Right cardiac atrium (tissue), 5 donors: ENCODE measurements at regions not wholly inside any gene's neighbourhood (a gene's known extent, or its start where the extent isn't known, plus 50 kb on each side); places are given as distances from the start of the nearest gene placed in this dataset.
A peak's percentile ranks its signal among the peaks of the same experiment; 100 is the strongest.

ENCODE experiments used
- ATAC-seq, 2 donors: fragments of 200-7000 bp; cut with Tn5 transposase; one replicate each; pipeline versions ENCODE4 v1.8.0 to v1.9.1; 2020; ENCODE audit warnings: moderate library complexity in 2 of 2, mild to moderate bottlenecking in 1 of 2
- DNase-seq, 3 donors: peaks; one replicate each; pipeline ENCODE4 v3.0.0-alpha.2; 2020
- H3K27ac ChIP-seq: one replicate; pipeline ENCODE4 v1.5.1; 2013; ENCODE audit warnings: mild to moderate bottlenecking, low read length, control low read depth, moderate library complexity
- H3K27me3 ChIP-seq: one replicate; pipeline ENCODE4 v1.6.1; 2013; ENCODE audit not compliant: control insufficient read depth, insufficient read depth
- H3K4me1 ChIP-seq: one replicate; pipeline ENCODE4 v1.6.1; 2013; ENCODE audit warnings: low read length; ENCODE audit not compliant: control insufficient read depth, insufficient read depth
- H3K4me3 ChIP-seq: one replicate; pipeline ENCODE4 v1.5.1; 2013; ENCODE audit warnings: low read length, control low read depth
- H3K9me3 ChIP-seq: one replicate; pipeline ENCODE4 v1.6.1; 2013; ENCODE audit warnings: low read length; ENCODE audit not compliant: control insufficient read depth
- WGBS: extraction: QIAGEN DNeasy Blood & Tissue Kit; methylation state at CpG from one replicate; pipeline ENCODE4 v1.1.7; 2013; 5-methylcytosine and 5-hydroxymethylcytosine counted together
- intact Hi-C, 4 donors: fragments of 100-400 bp; cut with DNase I; formaldehyde crosslinking; loops; one replicate each; pipeline versions ENCODE4 v1.11.0 to v1.14.0; 2022 to 2023
- donor health status: healthy with polysubstance abuse.
- donor health status: DM: no; HTN: yes; CAD: no.
- donor health status: DM: no; HTN: no; CAD: no.
- donor health status: DM: no; HTN: yes; CAD: no; lungs with severe emphysema.
- donor health status: DM: yes; HTN: yes; CAD: no.

GRCh38 chr6:44655412-44656342, 268.2 kb downstream of the CDC5L start:
- no peaks in the 10 kb centered on the region for H3K9me3 ChIP-seq
- intact Hi-C loops, result loop anchor here in 3 of 4 donors (2.0 to 10.0 kb wide), 7 partner anchors 759 to 1269 kb away; no protein-coding TSS in a partner anchor
- H3K4me3 ChIP-seq, result no peak overlapping the region
- peak; percentile 78 to 90 (median 89) for DNase-seq
- ATAC-seq, result peak; percentile 75 to 85
- H3K27ac ChIP-seq, result no peak overlapping the region
- H3K27me3 ChIP-seq, result no peaks in the 10 kb centered on the region
- no peaks in the 10 kb centered on the region for H3K4me1 ChIP-seq
- 28% methylated on average over 26 of the region's 26 CpGs for WGBS

GRCh38 chr6:44656691-44657090, 269.2 kb downstream of the CDC5L start:
- intact Hi-C loops, result loop anchor here in 3 of 4 donors (2.0 to 10.0 kb wide), 7 partner anchors 758 to 1268 kb away; no protein-coding TSS in a partner anchor
- WGBS, result 90% methylated on average over 6 of the region's 6 CpGs
- H3K27me3 ChIP-seq, result no peaks in the 10 kb centered on the region

GRCh38 chr6:44657206-44657819, 269.8 kb downstream of the CDC5L start:
- H3K4me3 ChIP-seq, result no peak overlapping the region
- ATAC-seq (no peak), DNase-seq (no peak)
- H3K4me1 ChIP-seq, result no peaks in the 10 kb centered on the region
- H3K27ac ChIP-seq, result no peak overlapping the region
- intact Hi-C loops, result loop anchor here in 3 of 4 donors (2.0 to 10.0 kb wide), 7 partner anchors 757 to 1267 kb away; no protein-coding TSS in a partner anchor
- H3K27me3 ChIP-seq, result no peaks in the 10 kb centered on the region
- 76% methylated on average over 10 of the region's 10 CpGs for WGBS
- no peaks in the 10 kb centered on the region for H3K9me3 ChIP-seq

More at GRCh38 chr6:44656691-44657090, 269.2 kb downstream of the CDC5L start:
- no peaks in the 10 kb centered on the region for H3K4me1 ChIP-seq
- H3K27ac ChIP-seq, result no peak overlapping the region
- ATAC-seq (no peak), DNase-seq (no peak)
- H3K9me3 ChIP-seq, result no peaks in the 10 kb centered on the region
- no peak overlapping the region for H3K4me3 ChIP-seq

- no peak for DNase-seq
- no peaks in the 10 kb centered on the region for H3K9me3 ChIP-seq
- intact Hi-C loops, result loop anchor here in 3 of 4 donors (5.0 to 10.0 kb wide), 6 partner anchors 756 to 1266 kb away; no protein-coding TSS in a partner anchor
- H3K27ac ChIP-seq, result no peak overlapping the region
- no peaks in the 10 kb centered on the region for H3K4me1 ChIP-seq
- H3K4me3 ChIP-seq, result no peak overlapping the region
- no peaks in the 10 kb centered on the region for H3K27me3 ChIP-seq
- no peak for ATAC-seq
Measured at GRCh38 chr6:44658571-44658970, 271.1 kb downstream of the CDC5L start.

GRCh38 chr6:44659726-44660125, 272.2 kb downstream of the CDC5L start:
- DNase-seq, result no peak
- no peak for ATAC-seq
- Histone ChIP-seq H3K27ac (no peak overlapping the region), H3K27me3 (no peaks in the 10 kb centered on the region), H3K4me3 (no peak overlapping the region), H3K4me1 (no peaks in the 10 kb centered on the region), H3K9me3 (no peaks in the 10 kb centered on the region)
- intact Hi-C loops, result loop anchor here in 3 of 4 donors (5.0 to 10.0 kb wide), 6 partner anchors 755 to 1265 kb away; no protein-coding TSS in a partner anchor
- WGBS, result 92% methylated on average over 5 of the region's 5 CpGs

GRCh38 chr6:44660561-44661220, 273.2 kb downstream of the CDC5L start:
- Histone ChIP-seq H3K4me1 (no peaks in the 10 kb centered on the region), H3K27me3 (no peaks in the 10 kb centered on the region), H3K9me3 (no peaks in the 10 kb centered on the region), H3K4me3 (no peak overlapping the region), H3K27ac (no peak overlapping the region)
- 90% methylated on average over 9 of the region's 9 CpGs for WGBS
- ATAC-seq (no peak), DNase-seq (no peak)
- intact Hi-C loops, result no loop called here

GRCh38 chr6:44661221-44662008, 273.9 kb downstream of the CDC5L start:
- WGBS, result 90% methylated on average over 7 of the region's 7 CpGs
- ATAC-seq (no peak), DNase-seq (no peak)
- Histone ChIP-seq H3K27me3 (no peaks in the 10 kb centered on the region), H3K4me1 (no peaks in the 10 kb centered on the region), H3K9me3 (no peaks in the 10 kb centered on the region), H3K4me3 (no peak overlapping the region), H3K27ac (no peak overlapping the region)
- intact Hi-C loops, result no loop called here

GRCh38 chr6:44662461-44663121, 275.1 kb downstream of the CDC5L start:
- Histone ChIP-seq H3K4me3 (no peak overlapping the region), H3K27ac (no peak overlapping the region), H3K27me3 (no peaks in the 10 kb centered on the region), H3K9me3 (no peaks in the 10 kb centered on the region), H3K4me1 (no peaks in the 10 kb centered on the region)
- WGBS, result 52% methylated on average over 13 of the region's 13 CpGs
- intact Hi-C loops, result no loop called here
- ATAC-seq, result no peak
- no peak for DNase-seq

- intact Hi-C loops, result no loop called here
- H3K27ac ChIP-seq, result no peak overlapping the region
- no peak overlapping the region for H3K4me3 ChIP-seq
- DNase-seq, result no peak
- ATAC-seq, result no peak
- WGBS, result 91% methylated on average over 10 of the region's 10 CpGs
- no peaks in the 10 kb centered on the region for H3K4me1 ChIP-seq
- no peaks in the 10 kb centered on the region for H3K27me3 ChIP-seq
- no peaks in the 10 kb centered on the region for H3K9me3 ChIP-seq
Measured at GRCh38 chr6:44663860-44664634, 276.5 kb downstream of the CDC5L start.
